ENCODE measurements at regions not wholly inside any gene's neighbourhood (a gene's known extent, or its start where the extent isn't known, plus 50 kb on each side); places are given as distances from the start of the nearest gene placed in this dataset.

- DNase-seq = no peak
These were observed 92.2 kb downstream of the TEX51 start for GRCh38 chr2:126990605-126991532.

GRCh38 chr2:126994340-126994777 is 95.7 kb downstream of the TEX51 start:
- DNase-seq = peak; percentile 33

- peak; percentile 86 to 88 for DNase-seq
These were observed 97.1 kb downstream of the TEX51 start for GRCh38 chr2:126995621-126996377.

GRCh38 chr2:126996378-126996699 is 97.6 kb downstream of the TEX51 start:
- no peak for DNase-seq

Data from Kasumi-1 (cell line).